Neuronal stem cell (in vitro differentiated cells): ENCODE measurements at regions not wholly inside any gene's neighbourhood (a gene's known extent, or its start where the extent isn't known, plus 50 kb on each side); places are given as distances from the start of the nearest gene placed in this dataset.

ENCODE experiments used
- DNase-seq: peaks from one replicate; pipeline ENCODE4 v3.0.0-alpha.2; 2013; ENCODE audit warnings: low spot score
- H2AFZ ChIP-seq: one replicate; pipeline ENCODE4 v1.6.1; 2013; ENCODE audit warnings: mild to moderate bottlenecking, low read length, inconsistent platforms
- H2AK5ac ChIP-seq: 2 replicates; pipeline ENCODE4 v1.6.1; 2013; ENCODE audit warnings: low read depth, mild to moderate bottlenecking, inconsistent platforms, low read length, moderate library complexity, mixed read lengths
- H2BK120ac ChIP-seq: 2 replicates; pipeline ENCODE4 v1.6.1; 2013; ENCODE audit warnings: low read depth, mild to moderate bottlenecking, inconsistent platforms, low read length, moderate library complexity, mixed read lengths
- H2BK12ac ChIP-seq: one replicate; pipeline ENCODE4 v1.6.1; 2013; ENCODE audit warnings: low read length, inconsistent platforms
- H2BK15ac ChIP-seq: 2 replicates; pipeline ENCODE4 v1.6.1; 2013; ENCODE audit warnings: mild to moderate bottlenecking, low read length, inconsistent platforms, mixed read lengths
- H2BK5ac ChIP-seq: one replicate; pipeline ENCODE4 v1.6.1; 2013; ENCODE audit warnings: inconsistent platforms, mild to moderate bottlenecking, low read length, moderate library complexity
- H3K14ac ChIP-seq: one replicate; pipeline ENCODE4 v1.6.1; 2013; ENCODE audit warnings: low read length, inconsistent platforms
- H3K18ac ChIP-seq: 2 replicates; pipeline ENCODE4 v1.6.1; 2013; ENCODE audit warnings: low read length, inconsistent platforms
- H3K23ac ChIP-seq: 2 replicates; pipeline ENCODE4 v1.6.1; 2013; ENCODE audit warnings: low read depth, mild to moderate bottlenecking, mixed read lengths, low read length, inconsistent platforms; ENCODE audit not compliant: poor library complexity
- H3K27ac ChIP-seq: replicated peaks from 3 replicates; pipeline ENCODE4 v1.5.1; 2013; ENCODE audit warnings: low read length, inconsistent platforms
- H3K27me3 ChIP-seq, 3 experiments: 2 replicates each; pipeline ENCODE4 v1.6.1; 2013; ENCODE audit warnings: low read length in 3 of 3, mild to moderate bottlenecking in 2 of 3, inconsistent platforms in 1 of 3, low read depth in 1 of 3, mixed read lengths in 1 of 3, moderate library complexity in 1 of 3; ENCODE audit not compliant: control insufficient read depth in 3 of 3, insufficient read depth in 3 of 3
- H3K36me3 ChIP-seq, 2 donors: replicated peaks in 1 of 2; 2 replicates each; pipeline ENCODE4 v1.6.1; 2013; ENCODE audit warnings: low read length in 2 of 2; ENCODE audit not compliant: control insufficient read depth in 2 of 2, insufficient read depth in 2 of 2
- H3K4ac ChIP-seq: 2 replicates; pipeline ENCODE4 v1.6.1; 2013; ENCODE audit warnings: inconsistent platforms, mild to moderate bottlenecking, low read length, moderate library complexity
- H3K4me1 ChIP-seq, 2 donors: 1 replicate in 1 of 2; 2 replicates in 1 of 2; pipeline ENCODE4 v1.6.1; 2013; ENCODE audit warnings: low read length in 2 of 2, low read depth in 1 of 2; ENCODE audit not compliant: control insufficient read depth in 2 of 2, insufficient read depth in 1 of 2
- H3K4me2 ChIP-seq: one replicate; pipeline ENCODE4 v1.6.1; 2013; ENCODE audit warnings: mild to moderate bottlenecking, low read length, inconsistent platforms; ENCODE audit not compliant: insufficient read depth, poor library complexity, severe bottlenecking
- H3K4me3 ChIP-seq, 2 donors: 2 replicates each; pipeline ENCODE4 v1.5.1; 2013; ENCODE audit warnings: low read length in 2 of 2, mild to moderate bottlenecking in 2 of 2, inconsistent platforms in 1 of 2, moderate library complexity in 1 of 2
- H3K79me1 ChIP-seq: one replicate; pipeline ENCODE4 v1.6.1; 2013; ENCODE audit warnings: low read depth, mild to moderate bottlenecking, inconsistent platforms, low read length, moderate library complexity
- H3K9ac ChIP-seq: one replicate; pipeline ENCODE4 v1.6.1; 2013; ENCODE audit warnings: mild to moderate bottlenecking, low read depth, low read length, inconsistent platforms; ENCODE audit not compliant: poor library complexity
- H3K9me3 ChIP-seq, 2 donors: replicated peaks in 1 of 2; 2 replicates each; pipeline versions ENCODE3 to v1.6.1; 2013; ENCODE audit warnings: low read length in 2 of 2, mild to moderate bottlenecking in 2 of 2, inconsistent platforms in 1 of 2, low read depth in 1 of 2, mixed read lengths in 1 of 2, moderate library complexity in 1 of 2; ENCODE audit not compliant: control insufficient read depth in 2 of 2, insufficient read depth in 1 of 2
- H4K8ac ChIP-seq: one replicate; pipeline ENCODE4 v1.6.1; 2013; ENCODE audit warnings: low read depth, mild to moderate bottlenecking, inconsistent platforms, low read length, moderate library complexity
- H4K91ac ChIP-seq: one replicate; pipeline ENCODE4 v1.6.1; 2013; ENCODE audit warnings: low read length, low read depth, mild to moderate bottlenecking, inconsistent platforms; ENCODE audit not compliant: poor library complexity
- WGBS, 2 donors: extraction: QIAGEN DNeasy Blood & Tissue Kit; methylation state at CpG; one replicate each; pipeline ENCODE4 v1.1.7; 2013; ENCODE audit warnings: missing lambda C conversion rate in 2 of 2, mixed read lengths in 1 of 2; ENCODE audit not compliant: insufficient read length in 2 of 2, insufficient replicate concordance in 1 of 2; ENCODE audit errors: extremely low coverage in 2 of 2; 5-methylcytosine and 5-hydroxymethylcytosine counted together

- Histone ChIP-seq H3K4me3 (no peak overlapping the region), H2BK120ac (no peak overlapping the region), H3K4ac (peak overlapping the region; percentile 31), H3K36me3 (no peaks in the 10 kb centered on the region), H3K14ac (no peak overlapping the region), H3K18ac (peak overlapping the region; percentile 63), H2AFZ (no peak overlapping the region), H2BK5ac (no peak overlapping the region), H3K9ac (no peak overlapping the region), H3K27ac (no peak overlapping the region), H3K4me2 (no peak overlapping the region), H3K79me1 (no peaks in the 10 kb centered on the region), H2BK15ac (no peak overlapping the region), H3K4me1 (peaks cover 0 to 6% of the 10 kb centered on the region in 2 donors), H2AK5ac (peak overlapping the region; percentile 63), H4K91ac (no peak overlapping the region), H2BK12ac (no peak overlapping the region), H3K23ac (no peak overlapping the region), H4K8ac (no peak overlapping the region), H3K9me3 (no peaks in the 10 kb centered on the region), H3K27me3 (peaks cover 0 to 2% (median 0%) of the 10 kb centered on the region in 3 experiments)
- DNase-seq = no peak
- WGBS, 2 donors = no CpG with 5 or more reads among the region's 11 CpGs
Measured at GRCh38 chr12:5210179-5210922, 166.7 kb downstream of the KCNA5 start.

- Histone ChIP-seq H3K18ac (peak overlapping the region; percentile 63), H3K4me1 (peaks cover 0 to 6% of the 10 kb centered on the region in 2 donors), H2BK120ac (no peak overlapping the region), H3K9me3 (no peaks in the 10 kb centered on the region), H3K36me3 (no peaks in the 10 kb centered on the region), H3K27me3 (peaks cover 0 to 2% (median 0%) of the 10 kb centered on the region in 3 experiments), H3K9ac (no peak overlapping the region), H2BK5ac (no peak overlapping the region), H3K4ac (peak overlapping the region; percentile 31), H3K4me2 (no peak overlapping the region), H2BK12ac (no peak overlapping the region), H4K8ac (no peak overlapping the region), H3K27ac (no peak overlapping the region), H3K4me3 (no peak overlapping the region), H2AFZ (no peak overlapping the region), H4K91ac (no peak overlapping the region), H3K14ac (no peak overlapping the region), H3K79me1 (no peaks in the 10 kb centered on the region), H3K23ac (no peak overlapping the region), H2BK15ac (no peak overlapping the region), H2AK5ac (peak overlapping the region; percentile 63)
- no peak for DNase-seq
- WGBS, 2 donors = no CpG with 5 or more reads among the region's 6 CpGs
Measured at GRCh38 chr12:5210923-5211290, 167.2 kb downstream of the KCNA5 start.

GRCh38 chr12:5213336-5213735 is 169.7 kb downstream of the KCNA5 start:
- no peak overlapping the region for H2AFZ ChIP-seq
- H2BK12ac ChIP-seq = no peak overlapping the region
- H3K79me1 ChIP-seq = no peaks in the 10 kb centered on the region
- no peaks in the 10 kb centered on the region for H3K36me3 ChIP-seq
- no peaks in the 10 kb centered on the region for H3K9me3 ChIP-seq
- H3K4ac ChIP-seq = no peak overlapping the region
- H2AK5ac ChIP-seq = no peak overlapping the region
- H3K27me3 ChIP-seq = peaks cover 0 to 4% (median 0%) of the 10 kb centered on the region in 3 experiments
- WGBS, 2 donors = no CpG with 5 or more reads among the region's 2 CpGs
- no peak overlapping the region for H3K9ac ChIP-seq
- H3K4me2 ChIP-seq = no peak overlapping the region
- H2BK120ac ChIP-seq = no peak overlapping the region
- no peak overlapping the region for H3K4me3 ChIP-seq
- H4K91ac ChIP-seq = no peak overlapping the region
- no peak overlapping the region for H3K27ac ChIP-seq
- H2BK5ac ChIP-seq = no peak overlapping the region
- no peak overlapping the region for H3K18ac ChIP-seq
- H4K8ac ChIP-seq = no peak overlapping the region
- no peak for DNase-seq
- no peak overlapping the region for H3K14ac ChIP-seq
- no peak overlapping the region for H3K23ac ChIP-seq
- H3K4me1 ChIP-seq = peaks cover 0 to 4% of the 10 kb centered on the region in 2 donors
- H2BK15ac ChIP-seq = no peak overlapping the region

- no peaks in the 10 kb centered on the region for H3K9me3 ChIP-seq
- H2BK12ac ChIP-seq = no peak overlapping the region
- no peak for DNase-seq
- H3K23ac ChIP-seq = no peak overlapping the region
- no peak overlapping the region for H2AFZ ChIP-seq
- no peak overlapping the region for H3K14ac ChIP-seq
- no peak overlapping the region for H3K4me2 ChIP-seq
- H3K27me3 ChIP-seq = peaks cover 0 to 4% (median 0%) of the 10 kb centered on the region in 3 experiments
- H4K8ac ChIP-seq = no peak overlapping the region
- H3K4me1 ChIP-seq = peaks cover 0 to 4% of the 10 kb centered on the region in 2 donors
- H4K91ac ChIP-seq = no peak overlapping the region
- no peak overlapping the region for H3K4me3 ChIP-seq
- no peak overlapping the region for H2BK15ac ChIP-seq
- no peaks in the 10 kb centered on the region for H3K79me1 ChIP-seq
- no CpG with 5 or more reads among the region's 2 CpGs for WGBS, 2 donors
- no peak overlapping the region for H3K18ac ChIP-seq
- no peak overlapping the region for H2BK120ac ChIP-seq
- H2BK5ac ChIP-seq = no peak overlapping the region
- H3K36me3 ChIP-seq = no peaks in the 10 kb centered on the region
- no peak overlapping the region for H2AK5ac ChIP-seq
- H3K9ac ChIP-seq = no peak overlapping the region
- no peak overlapping the region for H3K27ac ChIP-seq
- H3K4ac ChIP-seq = no peak overlapping the region
Measured at GRCh38 chr12:5213990-5214389, 170.3 kb downstream of the KCNA5 start.
